GM18861 (cell line): ENCODE measurements at regions not wholly inside any gene's neighbourhood (a gene's known extent, or its start where the extent isn't known, plus 50 kb on each side); places are given as distances from the start of the nearest gene placed in this dataset.

Source experiments
- ATAC-seq: cut with Tn5 transposase; IDR thresholded peaks from one replicate; pipeline ENCODE4 v1.9.1; 2021; ENCODE audit not compliant: unreplicated experiment

DNA sequence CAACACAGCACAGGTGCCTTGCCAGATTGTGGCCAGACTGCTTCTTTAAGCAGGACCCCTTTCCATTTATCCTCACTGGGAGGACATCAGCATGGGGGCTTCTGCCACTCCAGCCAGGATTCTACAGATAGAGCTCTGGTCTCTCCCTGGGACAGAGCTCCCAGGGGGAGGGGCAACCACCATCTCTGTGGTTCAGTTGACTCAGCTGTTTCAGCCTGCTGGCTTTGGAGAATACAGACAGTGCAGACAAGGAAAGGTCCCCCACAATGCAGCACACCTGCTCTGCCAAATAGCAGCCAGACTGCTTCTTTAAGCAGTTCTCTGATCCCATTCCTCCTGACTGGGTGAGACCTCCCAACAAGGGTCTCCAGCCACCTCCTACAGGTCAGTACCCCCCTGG, 132.8 kb downstream of the OR2K2 start:
- no peak for ATAC-seq

DNA sequence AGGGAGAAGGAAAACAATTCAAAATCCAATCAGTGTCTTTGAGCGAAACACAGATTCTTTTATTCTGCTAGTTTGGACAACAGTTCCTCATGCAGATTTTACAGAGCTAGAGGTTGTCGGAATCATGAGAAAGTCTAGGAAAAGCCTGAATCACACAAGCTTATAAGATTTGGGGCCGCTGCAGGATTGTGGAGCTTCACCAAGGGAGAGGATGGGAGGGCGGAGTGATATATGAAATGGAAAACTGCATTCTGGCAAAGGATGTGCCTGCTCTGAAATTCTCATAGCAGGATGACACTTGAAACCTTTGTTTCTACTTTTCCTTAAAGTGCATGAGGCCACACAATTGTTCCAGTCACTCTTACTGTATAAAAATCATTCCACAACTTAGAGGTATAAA, 134.3 kb downstream of the OR2K2 start:
- ATAC-seq = no peak

- no peak for ATAC-seq
Observed at GRCh38 chr9:111193095-111193494, 136.9 kb downstream of the OR2K2 start.

DNA sequence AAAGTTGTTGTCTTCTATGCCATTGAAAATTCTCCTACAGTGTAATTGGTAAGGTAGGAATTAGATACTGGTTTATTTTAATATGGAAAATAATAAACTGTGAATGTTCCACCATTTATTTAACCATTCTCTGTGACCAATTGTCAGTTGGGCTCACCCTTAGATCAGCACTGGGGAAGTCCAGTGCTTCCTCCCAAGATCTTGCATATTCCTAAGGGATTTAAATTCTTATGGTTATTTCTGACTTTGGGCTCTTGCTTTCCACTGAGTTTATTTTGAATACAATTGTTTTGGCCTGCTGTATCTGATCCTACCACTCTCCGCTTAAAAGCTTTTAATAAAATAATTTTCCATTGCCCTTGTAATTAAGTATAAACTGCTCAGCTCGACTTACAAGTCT, 137.4 kb downstream of the OR2K2 start:
- no peak for ATAC-seq

DNA sequence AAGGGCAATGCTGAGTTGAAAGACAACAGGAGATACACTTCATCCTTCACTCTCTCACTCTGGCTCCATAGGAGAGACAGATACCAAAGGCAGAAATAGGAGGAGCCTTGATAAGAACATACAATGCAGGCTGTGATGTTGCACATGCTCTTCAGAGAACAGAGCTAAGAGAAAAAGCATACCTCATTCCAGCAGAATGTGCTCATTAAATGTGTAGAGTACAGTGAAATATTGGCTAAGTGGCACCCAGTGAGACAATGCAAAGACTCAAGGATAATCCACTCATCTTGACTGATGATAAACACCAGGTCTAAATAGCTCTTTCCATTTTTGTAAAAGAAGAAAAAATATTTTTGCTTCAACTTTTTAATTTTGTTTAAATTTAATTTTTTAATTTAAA, 139.7 kb downstream of the OR2K2 start:
- no peak for ATAC-seq

- no peak for ATAC-seq
Observed at GRCh38 chr9:111187376-111187775, 142.6 kb downstream of the OR2K2 start.

- no peak for ATAC-seq
Observed at GRCh38 chr9:111186021-111186530, 143.9 kb downstream of the OR2K2 start.

DNA sequence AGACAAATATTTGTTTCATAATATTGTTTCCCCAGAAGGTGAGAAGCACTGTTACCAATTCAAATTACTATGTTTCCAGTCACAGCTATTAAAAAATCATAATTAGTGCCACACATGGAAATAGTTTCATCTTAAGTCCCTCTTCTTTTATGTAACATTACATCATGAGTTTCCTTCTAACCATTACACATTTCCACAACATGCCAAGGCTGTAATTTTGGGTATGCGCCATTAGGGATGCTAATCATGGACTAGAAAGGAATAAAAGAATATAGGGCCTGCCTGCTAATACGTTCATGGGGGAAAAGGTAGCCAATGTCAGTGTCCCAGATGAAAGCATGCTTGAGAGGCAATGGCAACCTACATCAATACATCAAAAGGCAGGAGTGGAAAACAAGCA, 142.5 kb upstream of the LPAR1 start:
- no peak for ATAC-seq

GRCh38 chr9:111179577-111179976, 141.3 kb upstream of the LPAR1 start:
- no peak for ATAC-seq

GRCh38 chr9:111178331-111179055, 140.2 kb upstream of the LPAR1 start:
- ATAC-seq = no peak

DNA sequence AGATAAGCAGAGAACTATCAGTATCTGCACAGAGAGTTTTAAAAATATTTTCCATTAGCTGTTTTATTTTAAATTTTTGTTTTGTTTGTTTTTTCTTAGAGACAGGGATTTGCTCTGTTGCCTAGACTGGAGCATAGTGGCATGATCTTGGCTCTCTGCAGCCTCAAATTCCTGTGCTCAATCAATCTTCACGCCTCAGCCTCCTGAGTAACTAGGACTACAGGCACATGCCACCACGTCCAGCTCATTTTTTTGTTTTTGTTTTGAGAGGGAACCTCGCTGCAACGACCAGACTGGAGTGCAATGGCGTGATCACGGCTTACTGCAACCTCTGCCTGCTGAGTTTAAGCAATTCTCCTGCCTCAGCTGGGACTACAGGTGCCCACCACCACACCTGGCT, 138.2 kb upstream of the LPAR1 start:
- no peak for ATAC-seq

- no peak for ATAC-seq
Observed at GRCh38 chr9:111175350-111175749, 137.1 kb upstream of the LPAR1 start.

GRCh38 chr9:111167341-111167740, 129.1 kb upstream of the LPAR1 start:
- no peak for ATAC-seq

GRCh38 chr9:111163716-111164389, 125.6 kb upstream of the LPAR1 start:
- no peak for ATAC-seq

DNA sequence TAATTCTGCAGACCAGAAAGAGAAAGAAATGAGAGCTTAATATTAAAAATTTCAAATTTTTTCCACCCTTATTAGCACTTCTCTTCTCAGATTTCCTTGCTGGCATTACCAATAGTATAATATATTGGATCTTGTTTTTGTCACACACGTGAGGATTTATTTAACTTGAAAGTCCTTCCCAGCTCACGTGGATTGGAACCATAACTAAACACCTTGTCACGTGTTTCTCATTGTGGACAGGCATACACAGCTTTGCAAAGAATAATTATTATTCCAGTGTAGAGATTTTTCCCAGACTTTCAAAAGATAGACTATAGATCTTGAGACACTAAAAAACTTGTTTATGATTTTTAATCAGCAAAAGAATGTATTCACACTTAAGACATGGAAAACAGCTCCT, 123.8 kb upstream of the LPAR1 start:
- ATAC-seq = no peak

- ATAC-seq = no peak
Observed at GRCh38 chr9:111161015-111161415, 122.7 kb upstream of the LPAR1 start.

GRCh38 chr9:111158999-111159398, 120.7 kb upstream of the LPAR1 start:
- ATAC-seq = no peak

- no peak for ATAC-seq
Observed at GRCh38 chr9:111158363-111158762, 120.1 kb upstream of the LPAR1 start.

DNA sequence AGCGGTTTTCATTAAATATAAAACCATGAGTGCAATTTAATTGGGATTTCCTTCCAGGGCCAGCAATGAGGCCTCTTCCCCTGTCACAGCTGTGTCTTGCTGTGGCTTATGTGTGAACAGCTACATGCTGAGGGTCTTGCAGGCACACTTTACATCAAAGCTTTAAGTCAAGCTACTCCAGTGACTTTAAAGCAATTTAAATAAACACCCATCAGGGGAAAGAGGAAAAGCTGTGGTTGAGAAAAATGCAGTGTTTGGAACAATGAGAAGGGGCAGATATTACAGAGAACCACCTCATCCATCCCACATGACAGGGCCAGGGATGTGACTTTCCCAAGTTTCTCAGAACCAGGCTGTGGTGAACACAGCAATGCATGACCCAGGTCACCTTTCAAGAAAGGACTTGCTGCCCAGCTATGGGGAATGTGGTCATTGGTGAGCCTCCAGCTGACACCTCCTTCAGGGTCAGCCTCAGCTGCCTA, 115.9 kb upstream of the LPAR1 start:
- no peak for ATAC-seq

DNA sequence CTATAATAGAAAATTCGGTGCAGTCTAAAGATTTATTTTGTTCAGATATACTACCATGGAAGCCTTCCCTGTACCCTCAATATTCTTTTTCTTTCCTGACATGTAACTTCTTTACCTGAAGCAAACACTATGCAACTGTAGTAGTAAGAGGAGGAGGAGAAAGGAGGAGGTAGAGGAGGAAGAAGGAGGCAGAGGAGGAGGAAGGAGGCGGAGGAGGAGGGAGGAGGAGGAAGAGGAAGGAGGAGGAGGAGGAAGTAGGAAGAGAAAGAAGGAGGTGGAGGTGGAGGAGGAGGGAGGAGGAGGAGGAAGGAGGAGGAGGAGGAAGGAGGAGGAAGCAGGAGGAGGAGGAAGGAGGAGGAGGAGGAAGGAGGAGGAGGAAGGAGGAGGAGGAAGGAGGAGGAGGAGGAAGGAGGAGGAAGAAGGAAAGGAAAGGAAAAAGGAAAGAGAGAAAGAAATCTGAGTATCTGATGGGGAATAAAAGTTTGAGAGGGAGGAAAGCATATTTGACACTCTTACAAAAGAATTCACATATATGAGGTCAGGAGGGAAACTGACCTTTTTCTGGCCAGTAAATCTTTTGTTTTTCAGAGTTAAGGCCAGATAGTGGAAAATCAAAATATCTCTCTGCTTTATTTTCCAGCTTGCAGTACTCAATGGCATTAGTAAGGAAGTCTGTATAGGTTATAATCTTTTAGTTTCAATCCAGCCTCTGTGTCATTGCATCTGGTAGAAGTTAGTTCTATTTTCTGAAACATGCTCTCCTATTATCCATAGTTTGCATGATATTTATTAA, 114.5 kb upstream of the LPAR1 start:
- ATAC-seq = no peak

DNA sequence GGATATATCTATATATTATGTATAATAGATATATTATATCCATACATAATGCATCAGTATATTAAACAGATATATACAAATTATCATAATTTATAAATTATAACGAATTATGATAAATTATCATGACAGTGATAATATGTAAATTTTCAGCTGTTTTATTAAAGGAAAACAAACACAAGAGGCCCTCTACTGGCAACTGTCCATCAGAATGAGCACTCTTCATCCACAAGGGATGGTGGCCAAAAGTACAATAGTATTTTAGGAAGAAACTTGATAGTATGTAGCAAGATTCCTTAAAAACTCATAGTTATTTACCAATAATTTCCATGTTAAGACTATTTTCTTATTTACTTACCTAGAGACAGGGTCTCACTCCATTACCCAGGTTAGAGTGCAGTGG, 113.3 kb upstream of the LPAR1 start:
- no peak for ATAC-seq

DNA sequence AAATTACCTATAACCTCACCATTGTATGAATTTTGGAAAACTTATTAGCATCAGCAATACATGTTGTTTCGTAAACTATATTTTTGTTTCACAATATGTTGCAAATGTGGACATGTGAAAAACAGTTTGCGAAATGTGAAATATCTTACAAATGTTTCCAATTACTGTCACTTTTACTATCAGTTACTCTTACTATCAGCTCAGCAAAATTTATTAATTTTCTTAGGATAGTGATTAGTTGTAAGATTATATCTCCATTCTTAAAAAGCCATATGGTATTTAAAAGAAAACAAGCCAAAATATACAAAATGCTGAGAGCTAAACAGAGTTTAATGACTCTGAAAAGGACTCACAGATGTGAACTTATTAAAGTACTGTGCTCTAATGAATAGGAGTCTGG, 111.9 kb upstream of the LPAR1 start:
- ATAC-seq = no peak
